ENCODE measurements at regions not wholly inside any gene's neighbourhood (a gene's known extent, or its start where the extent isn't known, plus 50 kb on each side); places are given as distances from the start of the nearest gene placed in this dataset.

DNA sequence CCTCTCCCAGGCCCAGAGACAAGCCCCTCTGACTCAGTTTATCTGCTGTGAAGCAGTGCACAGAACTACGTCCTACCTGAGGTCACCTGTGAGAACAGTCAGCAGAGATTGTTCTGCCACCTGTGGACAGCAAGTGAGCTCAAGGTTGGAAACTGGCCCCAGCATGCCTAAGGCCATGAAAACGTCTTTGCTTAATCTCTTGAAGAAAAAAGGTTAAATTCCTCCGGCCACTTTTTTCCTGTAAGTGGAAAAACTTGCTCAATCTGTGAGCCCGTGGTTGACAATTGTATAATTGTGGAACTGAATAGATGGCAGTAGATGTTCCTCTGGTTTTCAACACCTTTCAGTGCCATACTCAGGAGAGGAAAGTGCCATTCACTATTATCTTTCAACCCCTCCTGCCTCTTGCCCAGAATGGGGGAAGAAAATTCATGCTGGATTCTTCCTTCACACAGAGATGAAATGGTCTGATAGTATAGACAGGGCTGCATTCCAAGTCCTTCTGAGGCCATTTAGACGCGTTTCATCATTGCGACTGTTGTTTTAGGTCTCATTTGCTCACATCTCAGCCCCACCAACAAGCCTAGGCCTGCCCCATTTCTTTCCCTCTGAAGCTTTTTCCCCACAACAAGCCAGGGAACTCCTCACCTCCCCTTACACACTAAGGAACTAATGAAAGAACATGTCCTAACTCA lies 292.9 kb downstream of the FZD1 start:
- H3K9me2 ChIP-seq (ENCODE audit: insufficient read depth), result no peaks in the 10 kb centered on the region
- no peak overlapping the region for H3K4me3 ChIP-seq (replicated peaks in 1 of 2; ENCODE audit: low read depth in 1 of 2, low read length in 2 of 2)
- H3K36me3 ChIP-seq (ENCODE audit: control insufficient read depth in 1 of 2, insufficient read depth in 2 of 2, low read length in 2 of 2), result no peaks in the 10 kb centered on the region
- ATAC-seq (no peak), DNase-seq (ENCODE audit: low read depth, low spot score) (no peak)
- no peak overlapping the region for H3K4me2 ChIP-seq (ENCODE audit: low read length)
- no peak overlapping the region for H3K9ac ChIP-seq (ENCODE audit: low read length)
- BruUV-seq (replicated peaks), result no TSS peak
- peaks cover 10% of the 10 kb centered on the region; the same call in 1 of the 2 replicates for H3K27me3 ChIP-seq (ENCODE audit: insufficient read depth, low read length)
- H4K20me1 ChIP-seq (ENCODE audit: insufficient read depth), result no peaks in the 10 kb centered on the region
- intact Hi-C loops (cut with micrococcal nuclease), result no loop called here
- RAD21 ChIA-PET (ENCODE audit: low non-redundant PET in 1 of 2, low total read pairs in 2 of 2, uncharacterized antibody in 2 of 2, unreplicated experiment in 2 of 2), result no interaction called here
- CTCF ChIA-PET, result no interaction called here
- no peak overlapping the region for H2AFZ ChIP-seq (ENCODE audit: low read depth, low read length, poor library complexity, severe bottlenecking)
- no peaks in the 10 kb centered on the region for H3K79me2 ChIP-seq (ENCODE audit: insufficient read depth, low read length)
- peaks cover 0 to 13% of the 10 kb centered on the region in 2 experiments; a peak in 2 of 4 replicates for H3K4me1 ChIP-seq (ENCODE audit: control insufficient read depth in 1 of 2, insufficient read depth in 2 of 2, low read length in 2 of 2)
- TF ChIP-seq ZNF274 (IDR thresholded peaks at IDR 0.05; ENCODE audit: low read depth, low read length) (no peak), CBX3 (IDR thresholded peaks at IDR 0.05; ENCODE audit: low read depth) (no peak), ZBTB33 (IDR thresholded peaks at IDR 0.05; ENCODE audit: extremely low read depth, insufficient replicate concordance, low read length) (no peak), YY1 (IDR thresholded peaks at IDR 0.05; ENCODE audit: extremely low read depth, insufficient replicate concordance, low read depth, low read length) (no peak), POLR2A (IDR thresholded peaks at IDR 0.05; ENCODE audit: borderline replicate concordance, extremely low read depth, insufficient read depth, insufficient read length) (no peak), REST (IDR thresholded peaks at IDR 0.05; ENCODE audit: low read depth) (no peak), SP1 (IDR thresholded peaks at IDR 0.05; ENCODE audit: low read depth) (no peak), POLR2AphosphoS5 (IDR thresholded peaks at IDR 0.05; ENCODE audit: low read depth, low read length) (no peak), EZH2 (IDR thresholded peaks at IDR 0.05) (no peak), TCF7L2 (IDR thresholded peaks at IDR 0.05; ENCODE audit: borderline replicate concordance, extremely low read depth, insufficient read depth, insufficient read length) (no peak), ZFX (IDR thresholded peaks at IDR 0.05) (no peak)
- TF ChIP-seq, protein P1, sequence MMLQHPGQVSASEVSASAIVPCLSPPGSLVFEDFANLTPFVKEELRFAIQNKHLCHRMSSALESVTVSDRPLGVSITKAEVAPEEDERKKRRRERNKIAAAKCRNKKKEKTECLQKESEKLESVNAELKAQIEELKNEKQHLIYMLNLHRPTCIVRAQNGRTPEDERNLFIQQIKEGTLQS (IDR thresholded peaks at IDR 0.05), result no peak
- POLR2A ChIA-PET, result no interaction called here
- H3K27ac ChIP-seq (ENCODE audit: low read depth, low read length), result no peak overlapping the region
- H3K9me3 ChIP-seq (ENCODE audit: control insufficient read depth in 1 of 2, insufficient read depth in 1 of 2, low read depth in 1 of 2, low read length in 2 of 2), result no peaks in the 10 kb centered on the region
